Gastrocnemius medialis (tissue), 4 donors: ENCODE measurements at regions not wholly inside any gene's neighbourhood (a gene's known extent, or its start where the extent isn't known, plus 50 kb on each side); places are given as distances from the start of the nearest gene placed in this dataset.

Experiments used
- ATAC-seq, 2 donors: fragments of 150-250 bp; one replicate each; pipeline ENCODE4 v1.9.1; 2016
- DNase-seq, 2 donors: peaks; one replicate each; pipeline ENCODE4 v3.0.0-alpha.2; 2019
- H3K27ac ChIP-seq, 4 donors: fragments of 200-600 bp; sonication (generic); 1 replicate in 1 of 4; 2 replicates in 3 of 4; pipeline ENCODE4 v1.5.1; 2016 to 2018; ENCODE audit warnings: mild to moderate bottlenecking in 2 of 4, moderate library complexity in 1 of 4
- H3K27me3 ChIP-seq, 3 donors: fragments of 200-600 bp; sonication (generic) in 2 of 3; 1 replicate in 1 of 3; 2 replicates in 2 of 3; pipeline versions ENCODE4 v1.5.1 to v1.6.0; 2016 to 2019; ENCODE audit warnings: mild to moderate bottlenecking in 1 of 3, moderate library complexity in 1 of 3
- H3K36me3 ChIP-seq, 2 donors: fragments of 200-600 bp; sonication (generic) in 1 of 2; one replicate each; pipeline ENCODE4 v1.5.1; 2017 to 2018
- H3K4me1 ChIP-seq, 2 donors: fragments of 200-600 bp; sonication (generic) in 1 of 2; one replicate each; pipeline ENCODE4 v1.5.1; 2016 to 2017; ENCODE audit warnings: mild to moderate bottlenecking in 2 of 2
- H3K4me3 ChIP-seq, 4 donors: fragments of 200-600 bp; sonication (generic) in 3 of 4; 1 replicate in 1 of 4; 2 replicates in 3 of 4; pipeline ENCODE4 v1.5.1; 2016 to 2019; ENCODE audit warnings: mild to moderate bottlenecking in 2 of 4
- H3K9me3 ChIP-seq, 3 donors: fragments of 200-600 bp; sonication (generic) in 2 of 3; 1 replicate in 1 of 3; 2 replicates in 2 of 3; pipeline ENCODE4 v1.5.1; 2016 to 2019
- POLR2A ChIP-seq, 2 donors: fragments of 450-650 bp; IDR thresholded peaks; one replicate each; pipeline ENCODE4 v1.6.1; 2017; ENCODE audit warnings: antibody characterized with exemption in 2 of 2, mild to moderate bottlenecking in 2 of 2, moderate library complexity in 2 of 2
- in situ Hi-C, 4 donors: fragments of 200-750 bp; cut with MboI; loops; one replicate each; pipeline versions ENCODE4 v1.15.0 to v1.8.0; 2017; ENCODE audit warnings: low sequenced_read_pairs in 4 of 4
- intact Hi-C: fragments of 100-400 bp; cut with DNase I; formaldehyde crosslinking; loops from one replicate; pipeline ENCODE4 v1.15.1; 2023; ENCODE audit warnings: low total_unique reads
- TF ChIP-seq, protein P1 (sequence below), 5 experiments: fragments of 450-650 bp in 3 of 5; fragments of 200-600 bp in 2 of 5; sonication (generic) in 2 of 5; IDR thresholded peaks in 4 of 5; conservative IDR thresholded peaks in 1 of 5; 1 replicate in 4 of 5; 2 replicates in 1 of 5; pipeline ENCODE4 v1.5.1; 2016 to 2019; ENCODE audit warnings: antibody characterized with exemption in 5 of 5, mild to moderate bottlenecking in 3 of 5, moderate library complexity in 3 of 5

DNA sequence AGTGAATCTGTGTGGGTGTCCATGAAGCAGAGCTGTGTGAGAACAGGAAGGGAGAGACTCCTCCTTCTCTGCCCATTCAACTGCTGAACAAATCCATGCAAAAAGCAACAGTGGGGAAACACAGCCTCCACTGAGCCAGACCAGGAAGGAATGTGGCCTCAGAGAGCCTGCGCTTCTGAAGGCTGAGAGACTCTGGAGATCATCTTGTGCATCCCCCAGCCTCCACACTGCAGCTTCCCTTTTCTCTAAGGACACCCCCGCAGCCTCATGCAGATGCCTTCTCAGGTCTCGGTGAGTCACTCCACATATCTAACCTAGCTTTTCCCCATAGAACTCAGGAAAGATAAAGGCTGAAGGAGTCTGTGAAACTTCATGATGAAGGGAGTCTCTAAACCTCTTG is 402.9 kb downstream of the TNS1 start:
- H3K9me3 ChIP-seq, result no peaks in the 10 kb centered on the region
- TF ChIP-seq, protein P1, sequence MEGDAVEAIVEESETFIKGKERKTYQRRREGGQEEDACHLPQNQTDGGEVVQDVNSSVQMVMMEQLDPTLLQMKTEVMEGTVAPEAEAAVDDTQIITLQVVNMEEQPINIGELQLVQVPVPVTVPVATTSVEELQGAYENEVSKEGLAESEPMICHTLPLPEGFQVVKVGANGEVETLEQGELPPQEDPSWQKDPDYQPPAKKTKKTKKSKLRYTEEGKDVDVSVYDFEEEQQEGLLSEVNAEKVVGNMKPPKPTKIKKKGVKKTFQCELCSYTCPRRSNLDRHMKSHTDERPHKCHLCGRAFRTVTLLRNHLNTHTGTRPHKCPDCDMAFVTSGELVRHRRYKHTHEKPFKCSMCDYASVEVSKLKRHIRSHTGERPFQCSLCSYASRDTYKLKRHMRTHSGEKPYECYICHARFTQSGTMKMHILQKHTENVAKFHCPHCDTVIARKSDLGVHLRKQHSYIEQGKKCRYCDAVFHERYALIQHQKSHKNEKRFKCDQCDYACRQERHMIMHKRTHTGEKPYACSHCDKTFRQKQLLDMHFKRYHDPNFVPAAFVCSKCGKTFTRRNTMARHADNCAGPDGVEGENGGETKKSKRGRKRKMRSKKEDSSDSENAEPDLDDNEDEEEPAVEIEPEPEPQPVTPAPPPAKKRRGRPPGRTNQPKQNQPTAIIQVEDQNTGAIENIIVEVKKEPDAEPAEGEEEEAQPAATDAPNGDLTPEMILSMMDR (IDR thresholded peaks at IDR 0.05 in 4 of 5, conservative IDR thresholded peaks at IDR 0.05 in 1 of 5), result no peak
- TF ChIP-seq POLR2A (IDR thresholded peaks at IDR 0.05), result no peak
- H3K4me3 ChIP-seq, result no peak overlapping the region
- no peak for DNase-seq
- H3K4me1 ChIP-seq, result peaks cover 6 to 7% of the 10 kb centered on the region in 2 donors
- ATAC-seq, result no peak
- in situ Hi-C loops (no loop called here), intact Hi-C loops (no loop called here)
- H3K27me3 ChIP-seq, result no peaks in the 10 kb centered on the region
- H3K36me3 ChIP-seq, result no peaks in the 10 kb centered on the region
- no peak overlapping the region for H3K27ac ChIP-seq

DNA sequence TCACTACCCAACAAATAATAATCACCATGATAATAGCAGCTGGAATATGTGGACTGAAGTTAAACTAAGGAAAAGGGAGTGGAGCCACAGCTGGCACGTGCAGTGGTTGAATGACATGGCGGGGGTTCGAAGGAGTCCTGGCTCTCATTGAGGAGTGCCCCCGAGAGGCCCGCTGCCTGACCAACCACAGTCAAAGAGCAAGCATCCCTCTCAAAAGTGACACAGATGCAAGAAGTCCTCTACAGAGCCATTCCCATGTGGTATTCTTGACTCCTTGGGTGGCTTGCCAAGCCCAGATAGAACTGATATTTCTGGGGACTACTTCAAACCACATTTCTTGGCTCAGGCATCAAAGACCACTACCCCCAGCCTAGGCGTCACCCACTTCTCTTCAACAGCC is 405.1 kb downstream of the TNS1 start:
- no peaks in the 10 kb centered on the region for H3K36me3 ChIP-seq
- TF ChIP-seq, protein P1 (IDR thresholded peaks at IDR 0.05 in 4 of 5, conservative IDR thresholded peaks at IDR 0.05 in 1 of 5), result no peak
- no peak for TF ChIP-seq POLR2A (IDR thresholded peaks at IDR 0.05)
- H3K9me3 ChIP-seq, result no peaks in the 10 kb centered on the region
- H3K27me3 ChIP-seq, result no peaks in the 10 kb centered on the region
- intact Hi-C loops (no loop called here), in situ Hi-C loops (no loop called here)
- ATAC-seq (no peak), DNase-seq (no peak)
- no peaks in the 10 kb centered on the region for H3K4me1 ChIP-seq
- H3K4me3 ChIP-seq, result no peak overlapping the region
- no peak overlapping the region for H3K27ac ChIP-seq

DNA sequence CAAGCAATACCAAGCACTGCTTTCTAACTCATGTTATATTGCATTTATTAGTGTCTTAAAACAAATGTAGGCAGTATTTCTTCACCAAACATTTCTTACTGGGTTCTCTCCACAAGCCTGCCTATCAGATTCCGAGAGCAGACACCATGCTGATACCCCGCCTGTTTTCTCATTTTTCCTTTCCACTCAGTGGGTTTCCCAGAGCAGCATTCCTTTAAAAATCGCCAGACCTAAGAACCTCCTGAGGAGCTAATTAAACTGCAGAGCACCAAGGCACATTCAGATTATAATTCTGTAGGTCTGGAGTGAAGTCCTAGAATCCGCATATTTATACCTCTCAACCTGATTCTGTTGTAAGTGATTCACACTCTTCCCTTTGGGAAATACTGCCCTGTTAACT is 405.6 kb downstream of the TNS1 start:
- Histone ChIP-seq H3K4me1 (no peaks in the 10 kb centered on the region), H3K4me3 (no peak overlapping the region), H3K27me3 (no peaks in the 10 kb centered on the region), H3K36me3 (no peaks in the 10 kb centered on the region), H3K9me3 (no peaks in the 10 kb centered on the region), H3K27ac (no peak overlapping the region)
- ATAC-seq, result no peak
- intact Hi-C loops, result no loop called here
- DNase-seq, result no peak
- TF ChIP-seq POLR2A (IDR thresholded peaks at IDR 0.05), result no peak
- TF ChIP-seq, protein P1 (IDR thresholded peaks at IDR 0.05 in 4 of 5, conservative IDR thresholded peaks at IDR 0.05 in 1 of 5), result no peak
- in situ Hi-C loops, result no loop called here

DNA sequence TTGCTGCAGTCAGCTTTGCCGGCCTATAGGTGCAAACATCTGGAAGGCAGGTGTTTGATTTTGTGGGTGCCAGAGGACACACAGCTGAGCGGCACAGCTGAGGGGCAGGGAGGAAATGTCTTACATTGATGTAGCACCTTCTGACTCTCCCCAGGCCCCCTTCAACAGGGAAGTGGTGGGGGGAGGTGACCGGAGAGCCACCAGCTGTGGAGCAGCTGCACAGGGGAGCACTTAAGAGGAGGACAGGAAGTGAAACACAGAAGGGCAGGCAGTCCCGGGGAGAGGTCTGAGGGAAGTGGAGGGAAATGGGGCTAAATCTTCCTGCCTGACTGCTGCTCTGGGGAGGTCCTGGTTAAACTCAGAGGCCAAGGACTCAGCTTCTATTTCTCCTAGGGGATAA is 409.1 kb downstream of the TNS1 start:
- no peak for ATAC-seq
- in situ Hi-C loops (no loop called here), intact Hi-C loops (no loop called here)
- TF ChIP-seq, protein P1 (IDR thresholded peaks at IDR 0.05 in 4 of 5, conservative IDR thresholded peaks at IDR 0.05 in 1 of 5), result no peak
- no peak for TF ChIP-seq POLR2A (IDR thresholded peaks at IDR 0.05)
- Histone ChIP-seq H3K4me3 (no peak overlapping the region), H3K4me1 (no peaks in the 10 kb centered on the region), H3K36me3 (no peaks in the 10 kb centered on the region), H3K27me3 (no peaks in the 10 kb centered on the region), H3K9me3 (no peaks in the 10 kb centered on the region), H3K27ac (no peak overlapping the region)
- no peak for DNase-seq

DNA sequence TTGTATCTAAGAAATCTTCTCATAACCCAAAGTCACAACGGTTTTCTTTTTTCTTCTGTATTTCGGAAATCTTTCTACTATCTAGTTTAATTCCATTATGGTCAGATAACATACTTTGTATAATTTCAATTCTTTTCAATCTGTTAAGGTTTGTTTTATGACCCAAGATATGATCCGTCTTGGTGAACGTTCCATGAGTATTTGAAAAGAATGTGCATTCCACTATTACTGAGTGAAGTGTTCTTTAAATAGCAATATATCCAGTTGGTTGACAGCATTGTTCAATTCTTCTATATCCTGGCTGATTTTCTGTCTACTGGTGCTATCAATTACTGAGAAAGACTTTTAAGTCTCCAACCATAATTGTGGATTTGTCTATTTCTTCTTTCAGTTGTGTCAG is 414.5 kb downstream of the TNS1 start:
- Histone ChIP-seq H3K27ac (no peak overlapping the region), H3K9me3 (no peaks in the 10 kb centered on the region), H3K36me3 (no peaks in the 10 kb centered on the region), H3K4me1 (peaks cover 0 to 7% of the 10 kb centered on the region in 2 donors), H3K4me3 (no peak overlapping the region), H3K27me3 (no peaks in the 10 kb centered on the region)
- intact Hi-C loops, result no loop called here
- no peak for DNase-seq
- ATAC-seq, result no peak
- in situ Hi-C loops, result no loop called here
- TF ChIP-seq POLR2A (IDR thresholded peaks at IDR 0.05), result no peak
- TF ChIP-seq, protein P1 (IDR thresholded peaks at IDR 0.05 in 4 of 5, conservative IDR thresholded peaks at IDR 0.05 in 1 of 5), result no peak
